ENCODE measurements at regions not wholly inside any gene's neighbourhood (a gene's known extent, or its start where the extent isn't known, plus 50 kb on each side); places are given as distances from the start of the nearest gene placed in this dataset.

DNA sequence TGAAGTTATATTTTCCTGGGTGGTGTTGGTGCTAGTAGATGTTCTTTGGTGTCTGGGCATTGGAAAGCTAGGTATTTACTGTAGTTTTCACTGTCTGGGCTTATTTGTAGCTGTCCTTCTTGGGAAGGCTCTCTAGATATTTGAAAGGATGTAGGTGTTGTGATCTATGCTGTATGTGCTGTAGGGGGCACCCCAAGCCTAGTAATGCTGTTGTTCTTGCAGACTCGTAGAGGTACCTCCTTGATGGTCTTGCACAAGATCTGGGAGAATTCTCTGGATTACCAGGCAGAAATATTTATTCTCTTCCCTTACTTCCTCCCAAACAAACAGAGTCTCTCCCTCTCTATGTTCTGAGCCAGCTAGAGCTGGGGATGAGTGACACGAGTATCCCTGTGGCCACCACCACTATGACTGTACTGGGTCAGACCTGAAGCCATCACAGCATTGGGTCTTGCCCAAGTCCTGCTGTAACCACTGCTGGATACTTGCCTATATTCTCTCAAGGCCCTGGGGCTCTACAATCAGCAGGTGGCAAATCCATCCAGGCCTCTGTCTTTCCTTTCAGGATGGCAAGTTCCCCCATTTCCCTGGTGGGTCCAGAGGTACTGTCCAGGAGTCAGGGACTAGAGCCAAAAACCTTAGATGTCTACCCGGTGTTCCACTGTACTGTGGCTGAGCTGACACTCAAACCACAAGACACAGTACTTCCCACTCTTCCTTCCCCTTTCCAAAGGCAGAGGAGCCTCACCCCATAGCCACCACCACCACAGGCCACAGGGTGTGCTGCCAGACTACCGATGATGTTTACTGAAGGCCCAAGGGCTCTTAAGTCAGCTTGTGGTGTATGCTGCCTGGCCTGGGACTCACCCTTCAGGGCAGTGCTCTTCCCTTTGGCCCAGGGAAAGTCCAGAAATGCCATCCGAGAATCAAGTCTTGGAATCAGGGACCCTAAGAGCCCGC lies 195.2 kb upstream of the DPPA4 start:
- peak; percentile 21 for DNase-seq (ENCODE audit: low read depth)

DNA sequence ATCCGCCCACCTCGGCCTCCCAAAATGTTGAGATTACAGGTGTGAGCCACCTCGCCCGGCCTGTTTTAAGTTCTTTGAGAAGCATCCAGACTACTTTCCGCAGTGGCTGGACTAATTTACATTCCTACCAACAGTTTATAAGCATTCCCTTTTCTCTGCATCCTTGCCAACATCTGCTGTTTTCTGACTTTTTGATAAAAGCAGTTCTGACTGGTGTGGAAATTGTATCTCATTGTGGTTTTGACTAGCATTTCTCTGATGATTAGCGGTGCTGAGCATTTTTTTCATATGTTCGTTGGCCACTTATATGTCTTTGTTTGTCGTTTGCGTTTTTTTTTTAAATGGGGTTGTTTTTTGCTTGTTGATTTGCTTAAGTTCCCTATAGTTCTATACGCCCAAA lies 208.4 kb upstream of the DPPA4 start:
- no peak for DNase-seq (ENCODE audit: low read depth)

DNA sequence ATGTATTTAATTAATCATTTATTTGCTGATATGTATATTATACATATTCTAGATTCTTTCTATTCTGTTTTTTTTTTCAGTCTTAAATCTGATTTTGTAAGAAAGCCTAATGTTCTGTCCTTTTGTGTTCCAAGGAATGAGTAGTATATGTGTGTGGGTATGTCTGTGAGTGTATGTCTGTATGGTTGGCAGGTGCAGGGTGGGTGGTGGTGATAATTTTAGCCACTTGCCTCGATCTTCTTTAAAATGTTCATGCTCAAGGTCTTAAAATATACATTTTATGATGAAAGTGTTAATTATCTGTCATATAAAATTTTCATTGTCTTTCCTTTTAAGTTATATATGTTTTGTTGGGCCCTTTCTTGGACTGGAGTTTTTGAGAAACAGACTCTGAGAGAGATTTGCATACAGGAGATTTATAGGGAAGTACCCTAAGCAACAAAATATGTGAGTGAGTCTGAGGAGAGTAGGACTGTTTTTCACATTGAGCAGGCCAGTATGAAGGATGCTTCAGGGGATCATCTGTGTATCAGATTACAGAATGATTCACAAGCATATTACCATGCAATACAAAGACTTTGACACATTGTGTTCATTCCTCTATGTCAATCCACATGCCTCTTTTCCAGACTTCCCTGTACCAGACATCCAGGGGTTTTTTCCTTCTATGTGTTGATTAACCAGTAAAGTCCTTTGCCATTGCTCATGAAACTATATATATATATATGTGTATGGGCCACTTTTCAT lies 211.0 kb upstream of the DPPA4 start:
- DNase-seq (ENCODE audit: low read depth): no peak

DNA sequence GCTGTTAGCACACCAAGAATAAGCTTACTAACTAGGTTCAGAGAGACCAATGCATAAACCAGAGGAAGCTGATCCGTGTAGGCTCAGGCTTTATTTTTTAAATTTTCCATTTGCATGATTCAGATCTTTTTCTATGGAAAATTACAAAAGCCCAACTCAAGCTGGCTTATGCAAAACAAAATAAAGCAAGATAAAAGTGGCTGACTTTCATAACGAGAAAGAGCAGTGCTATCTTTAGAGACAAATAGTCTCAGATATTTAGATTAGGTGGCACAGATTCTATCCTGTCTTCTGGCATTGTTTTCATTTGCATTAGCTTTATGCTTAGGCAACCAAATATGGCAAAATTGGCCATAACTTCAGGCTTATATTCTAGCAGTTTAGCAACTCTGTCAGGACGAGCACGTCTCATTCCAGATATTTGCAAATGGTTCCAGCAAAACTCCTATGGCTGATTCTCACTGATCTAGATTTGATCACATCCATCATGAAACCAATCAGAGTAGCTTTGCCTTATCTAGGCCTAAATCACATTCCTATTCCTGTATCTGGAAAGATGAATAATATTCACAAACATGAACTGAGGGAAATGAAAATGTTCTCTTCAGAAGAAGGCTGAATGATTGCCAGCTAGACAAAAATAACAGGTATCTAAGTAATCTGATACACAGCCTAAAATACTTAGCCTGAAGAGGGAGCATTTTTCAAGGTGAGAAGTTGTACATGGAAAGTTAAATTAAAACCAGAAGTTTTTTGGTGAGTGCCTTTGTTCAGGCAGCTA lies 216.4 kb upstream of the DPPA4 start:
- DNase-seq (ENCODE audit: low read depth): no peak

DNA sequence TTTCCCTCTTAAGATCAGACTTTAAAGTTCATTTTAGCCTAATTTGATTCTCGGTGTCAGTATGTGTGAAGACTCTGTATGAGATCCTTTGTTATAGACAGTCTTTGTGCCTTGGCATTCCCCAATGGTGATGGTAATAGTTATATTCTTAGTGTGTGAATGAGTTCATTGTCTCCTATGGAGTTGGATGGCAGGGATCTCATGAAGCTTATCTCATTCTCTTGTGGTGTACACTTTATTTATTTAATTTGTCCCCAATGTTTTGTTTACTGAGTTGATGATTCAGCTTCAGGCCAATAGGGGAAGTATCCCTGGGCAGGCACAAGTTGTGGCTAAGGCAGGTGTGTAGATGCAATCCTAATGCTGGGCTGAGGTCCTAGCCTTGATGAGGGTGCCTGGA lies 222.0 kb upstream of the DPPA4 start:
- no peak for DNase-seq (ENCODE audit: low read depth)

DNA sequence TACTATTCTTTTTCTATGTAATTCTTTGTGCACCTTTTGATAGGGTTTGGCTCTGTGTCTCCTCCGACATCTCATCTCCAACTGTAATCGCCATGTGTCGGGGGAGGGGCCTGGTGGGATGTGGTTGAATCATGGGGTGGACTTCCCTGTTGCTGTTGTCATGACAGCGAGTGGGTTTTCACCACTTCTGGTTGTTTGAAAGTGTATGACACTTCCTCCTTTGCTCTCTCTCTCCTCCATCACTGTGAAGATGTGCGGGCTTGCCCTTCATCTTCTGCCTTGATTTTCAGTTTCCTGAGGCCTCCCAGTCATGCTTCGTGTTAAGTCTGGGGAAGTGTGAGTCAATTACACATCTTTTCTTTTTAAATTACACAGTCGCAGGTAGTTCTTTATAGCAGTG lies 225.8 kb upstream of the DPPA4 start:
- DNase-seq (ENCODE audit: low read depth): peak; percentile 4

DNA sequence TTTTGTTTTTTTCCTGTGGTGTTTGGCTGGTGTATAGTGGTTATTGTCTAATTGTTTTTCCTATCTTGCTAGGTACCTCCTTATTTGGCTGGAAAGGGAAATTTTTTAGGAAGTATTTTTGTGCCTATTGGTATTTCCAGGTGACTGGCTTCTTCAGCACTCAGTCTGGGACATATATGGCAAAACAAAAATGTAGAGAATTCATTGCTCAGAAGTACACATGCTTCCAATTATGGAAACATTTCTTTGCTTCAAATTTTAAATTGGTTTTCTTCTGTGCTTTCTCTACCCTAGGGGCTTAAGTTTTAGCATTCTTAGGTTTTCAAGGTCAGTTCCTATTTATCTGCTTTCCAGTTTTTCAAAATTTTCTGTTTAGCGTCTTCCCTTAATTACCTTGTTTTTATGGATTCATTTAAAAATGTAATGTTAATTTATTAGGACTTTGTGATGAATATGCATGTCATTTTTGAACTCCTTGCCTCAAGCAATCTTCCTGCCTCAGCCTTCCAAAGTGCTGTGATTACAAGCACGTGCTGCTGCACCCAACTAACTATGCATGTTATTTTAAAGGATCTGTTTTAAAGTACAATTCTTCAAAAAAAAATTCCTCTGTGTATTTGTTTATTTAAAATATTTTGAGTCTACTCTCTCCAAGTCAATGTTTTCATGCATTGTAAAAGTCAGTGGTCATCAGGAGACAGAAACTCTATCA lies 231.9 kb upstream of the DPPA4 start:
- no peak for DNase-seq (ENCODE audit: low read depth)

DNA sequence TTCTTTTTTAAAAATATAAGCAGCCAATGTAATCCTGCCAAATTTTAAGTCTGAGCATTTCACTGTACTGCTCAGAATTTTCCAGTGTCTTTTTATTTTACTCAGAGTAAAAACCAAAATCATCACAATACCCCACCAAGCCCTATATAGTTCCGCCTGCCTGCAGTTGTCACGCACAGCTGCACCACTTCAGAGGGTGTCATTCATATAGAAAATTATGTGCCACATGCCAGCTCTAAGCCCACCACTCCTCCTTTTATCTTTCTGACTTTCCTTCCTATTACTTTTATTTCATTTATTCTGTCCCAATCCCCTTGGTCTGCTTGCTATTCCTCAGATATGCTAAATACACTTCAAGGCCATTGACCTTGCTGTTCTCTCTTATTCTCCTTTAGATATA lies 233.1 kb upstream of the DPPA4 start:
- no peak for DNase-seq (ENCODE audit: low read depth)

DNA sequence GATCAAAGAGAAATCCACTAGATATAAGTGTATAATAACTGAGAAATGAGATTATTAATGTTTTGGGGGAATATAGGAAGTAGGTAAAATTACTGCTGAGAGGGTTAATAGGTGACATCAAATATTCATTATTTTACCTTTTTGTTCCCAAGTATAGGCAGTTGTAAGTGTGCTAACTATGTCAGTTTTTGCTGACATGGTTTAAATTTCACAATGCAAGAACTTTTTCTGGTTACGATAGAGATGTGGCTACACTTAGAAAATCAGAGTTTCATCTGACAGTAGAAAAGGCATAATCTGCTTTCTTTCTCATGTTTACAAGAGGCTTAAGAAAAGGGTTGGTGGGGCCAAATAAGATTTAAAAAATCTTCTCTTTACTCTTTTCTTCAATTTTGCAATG lies 235.0 kb upstream of the DPPA4 start:
- DNase-seq (ENCODE audit: low read depth): no peak

DNA sequence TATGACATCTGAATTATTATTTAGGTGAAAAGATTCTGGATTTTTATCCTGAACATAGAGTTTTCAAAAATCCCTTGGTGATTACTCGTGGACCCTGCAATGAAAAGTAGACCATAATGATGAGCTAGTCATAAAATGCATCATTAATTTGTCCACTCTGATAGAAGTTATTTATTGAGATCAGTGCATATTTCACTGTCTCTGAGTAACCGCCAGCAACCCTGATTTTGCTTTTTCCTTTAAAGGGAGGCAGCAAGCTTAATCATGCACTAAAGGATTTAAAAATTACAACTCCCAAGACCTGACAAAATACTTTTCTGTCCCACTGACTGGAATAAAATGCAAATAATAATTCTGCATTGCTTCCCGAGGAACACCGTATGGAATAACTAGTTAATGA lies 259.6 kb upstream of the DPPA4 start:
- no peak for DNase-seq (ENCODE audit: low read depth)

DNA sequence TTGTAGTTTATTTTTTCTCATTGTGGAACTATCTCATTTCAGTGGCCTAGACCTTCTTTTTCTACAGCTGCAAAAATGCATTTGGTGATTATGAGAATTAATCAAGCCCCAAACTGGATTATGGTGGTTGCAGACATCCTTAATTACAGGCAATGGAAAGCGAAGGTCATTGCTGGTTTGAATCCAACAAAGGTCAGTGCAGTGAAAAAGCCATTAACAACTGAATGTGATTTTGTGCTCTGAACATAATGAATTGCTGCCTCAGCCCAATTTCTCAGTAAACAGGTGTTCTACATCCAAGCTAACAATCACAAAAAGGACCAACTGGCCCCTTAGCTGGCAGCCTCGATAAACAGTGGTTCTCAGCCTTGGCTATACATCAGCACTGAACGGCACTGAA lies 260.1 kb upstream of the DPPA4 start:
- no peak for DNase-seq (ENCODE audit: low read depth)

DNA sequence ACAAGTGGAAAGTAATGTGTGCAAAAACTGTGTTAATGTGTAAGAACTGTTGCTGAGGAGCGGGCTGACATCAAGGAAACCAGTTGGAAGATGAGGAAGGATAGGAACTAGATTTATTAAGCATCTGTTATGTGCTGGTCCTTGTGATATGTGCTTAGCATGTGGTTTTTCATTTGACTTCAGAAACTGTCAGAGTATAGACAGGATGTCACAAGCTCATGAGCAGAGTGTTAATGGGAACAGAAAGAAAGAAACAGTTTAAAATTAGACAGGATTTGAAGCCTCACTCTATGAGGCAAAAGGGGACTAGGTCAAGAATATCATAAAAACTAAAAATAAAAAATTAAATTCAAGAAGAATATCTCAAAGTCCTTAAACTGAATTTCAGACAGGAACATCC lies 270.6 kb upstream of the DPPA4 start:
- DNase-seq (ENCODE audit: low read depth): no peak

DNA sequence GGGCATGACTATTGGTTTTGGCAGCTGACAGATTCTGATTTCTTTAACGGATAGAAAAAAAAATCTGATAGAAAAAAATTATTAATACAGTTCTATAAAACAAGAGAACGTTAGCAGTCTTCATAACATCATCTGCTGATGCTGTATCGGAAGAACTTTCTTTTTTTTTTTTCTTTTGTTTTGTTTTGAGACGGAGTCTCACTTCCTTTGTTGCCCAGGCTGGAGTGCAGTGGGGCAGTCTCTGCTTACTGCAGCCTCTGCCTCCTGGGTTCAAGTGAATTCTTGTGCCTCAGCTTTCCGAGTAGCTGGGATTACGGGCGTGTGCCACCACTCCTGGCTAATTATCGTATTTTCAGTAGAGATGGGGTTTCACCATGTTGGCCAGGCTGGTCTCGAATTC lies 271.2 kb upstream of the DPPA4 start:
- no peak for DNase-seq (ENCODE audit: low read depth)

DNA sequence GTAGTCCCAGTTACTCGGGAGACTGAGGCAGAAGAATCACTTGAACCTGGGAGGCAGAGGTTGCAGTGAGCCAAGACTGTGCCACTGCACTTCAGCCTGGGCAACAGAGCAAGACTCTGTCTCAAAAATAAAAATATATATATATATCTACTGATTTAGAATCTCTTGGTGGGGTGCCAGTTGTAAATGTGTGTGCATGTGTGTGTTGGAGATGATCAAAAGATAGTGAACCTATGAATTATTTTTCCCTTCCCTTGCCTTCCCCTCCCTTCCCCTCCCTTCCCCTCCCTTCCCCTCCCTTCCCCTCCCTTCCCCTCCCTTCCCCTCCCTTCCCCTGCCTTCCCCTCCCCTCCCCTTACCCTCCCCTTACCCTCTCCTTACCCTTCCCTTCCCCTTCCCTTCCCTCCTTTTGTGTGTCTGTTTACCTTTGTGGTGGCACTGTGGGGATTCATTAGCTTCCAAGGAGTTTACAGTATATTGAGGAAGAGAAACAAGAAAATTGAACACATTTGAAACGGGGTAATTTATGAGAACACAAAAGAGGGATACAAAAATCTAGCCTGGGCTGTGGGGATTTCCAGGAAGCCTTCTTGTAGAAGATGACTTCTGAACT lies 281.5 kb upstream of the DPPA4 start:
- no peak for DNase-seq (ENCODE audit: low read depth)

DNA sequence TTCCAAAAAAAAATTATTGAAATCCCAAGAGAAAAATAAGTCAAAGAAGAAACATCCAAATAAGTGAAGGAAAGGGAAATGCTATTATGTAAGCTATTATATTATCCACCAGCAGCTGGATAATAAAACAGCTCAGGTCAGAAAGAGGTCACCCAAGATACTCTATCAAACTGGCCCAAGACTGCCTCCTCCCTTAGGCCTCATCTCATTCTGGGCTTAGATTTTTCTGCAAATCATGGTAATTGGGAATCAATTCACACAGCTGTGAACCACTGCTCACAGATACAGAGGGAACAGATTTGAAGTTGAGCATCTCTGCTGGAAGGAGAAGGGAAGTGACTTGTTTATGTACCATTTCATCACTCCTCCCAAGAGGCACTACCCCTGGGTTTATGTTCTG lies 294.6 kb upstream of the DPPA4 start:
- no peak for DNase-seq (ENCODE audit: low read depth)

DNA sequence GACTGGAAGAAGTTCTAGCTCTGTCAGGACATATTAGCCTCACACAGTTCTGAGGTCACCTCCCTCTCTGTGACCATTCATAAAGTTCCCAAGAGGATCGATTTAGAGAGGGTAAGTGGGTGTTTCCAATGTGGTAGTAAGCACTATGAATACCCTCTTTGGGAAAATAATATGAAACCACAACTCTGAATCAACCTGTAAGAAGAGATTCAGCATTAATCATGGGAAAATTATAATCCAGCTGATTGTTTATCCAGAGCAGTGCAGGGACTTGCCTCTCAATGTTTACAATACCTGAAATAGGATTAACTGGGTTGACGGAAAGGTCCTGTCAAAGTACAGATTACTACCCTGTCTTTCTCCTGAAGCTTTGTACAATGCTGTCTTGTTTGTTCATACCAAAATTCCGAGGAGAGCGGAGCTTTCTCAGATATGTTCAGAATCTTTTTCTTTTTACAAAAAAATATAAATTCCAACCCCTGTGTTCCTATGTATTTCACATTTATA lies 302.9 kb upstream of the DPPA4 start:
- DNase-seq (ENCODE audit: low read depth): no peak

DNA sequence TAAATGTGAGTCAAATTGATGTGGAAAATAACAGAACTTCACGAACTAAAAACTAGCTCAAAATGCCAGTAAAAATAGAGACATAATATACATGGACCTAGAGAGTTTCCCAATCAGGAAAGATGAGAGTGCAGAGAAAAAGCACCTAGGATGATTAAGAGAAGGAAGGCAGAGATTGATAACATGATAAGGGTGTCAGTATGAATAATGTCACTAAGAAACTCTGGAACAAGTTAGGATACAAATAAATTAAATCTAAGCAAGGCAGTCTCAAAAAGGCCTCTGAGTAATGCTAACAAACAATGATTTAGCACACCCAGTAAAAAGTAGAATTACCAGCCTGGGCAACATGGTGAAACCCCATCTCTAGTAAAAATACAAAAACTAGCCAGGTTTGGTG lies 304.7 kb upstream of the DPPA4 start:
- no peak for DNase-seq (ENCODE audit: low read depth)

DNA sequence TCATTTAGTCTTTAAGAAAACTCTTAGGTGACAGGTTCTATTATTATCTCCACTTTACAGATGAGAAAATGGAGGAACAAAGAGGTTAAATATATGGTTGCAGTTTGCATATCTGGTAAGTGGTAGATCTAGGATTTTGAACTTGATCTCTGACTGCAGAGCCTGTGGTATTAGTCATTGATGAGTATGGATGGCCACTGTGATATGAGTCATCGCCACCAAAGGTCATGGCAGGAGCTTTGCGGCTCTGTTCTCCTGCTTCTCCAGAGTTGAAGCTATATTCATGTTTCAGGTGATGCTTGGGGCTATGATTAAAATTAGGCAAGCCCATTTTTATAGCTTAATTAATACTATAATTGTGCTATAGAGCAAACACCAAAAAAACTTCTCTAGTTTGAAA lies 306.2 kb upstream of the DPPA4 start:
- no peak for DNase-seq (ENCODE audit: low read depth)

DNA sequence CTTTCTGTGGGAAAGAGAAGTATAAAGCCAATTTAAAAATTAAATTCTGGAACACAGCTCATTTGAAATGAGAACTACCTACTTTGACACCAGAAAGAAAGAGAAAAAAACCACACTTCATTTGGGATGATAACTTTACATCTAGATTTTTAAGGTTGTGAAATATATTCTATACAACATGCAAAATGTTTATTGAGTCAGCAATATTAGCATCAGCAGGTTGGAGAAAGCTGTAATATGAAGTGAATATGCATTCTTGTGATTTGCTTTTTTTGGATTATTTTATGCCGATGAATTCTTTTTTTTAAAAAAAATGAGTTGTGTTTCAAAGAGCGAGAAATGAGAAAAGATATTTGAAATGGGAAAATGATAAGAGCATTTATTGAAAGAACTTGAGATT lies 307.0 kb upstream of the DPPA4 start:
- no peak for DNase-seq (ENCODE audit: low read depth)

DNA sequence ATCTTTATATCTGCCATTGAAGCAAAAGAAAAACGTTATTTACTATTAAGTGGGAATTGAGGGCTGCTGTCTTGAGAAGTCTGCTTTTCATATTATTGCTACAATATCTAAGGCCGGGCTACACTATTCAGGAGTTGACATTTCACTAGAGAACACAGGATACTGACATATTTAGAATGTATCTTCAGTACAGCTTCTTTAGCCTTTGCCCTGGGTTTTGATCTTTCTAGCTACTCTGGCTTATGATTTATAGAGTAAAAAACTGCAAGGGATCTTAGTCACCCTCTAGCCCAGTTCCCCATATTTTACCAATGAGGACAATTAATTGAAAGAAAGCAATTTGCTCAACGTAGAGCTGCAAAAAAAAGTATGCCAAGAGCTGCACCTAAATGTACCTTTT lies 307.4 kb upstream of the DPPA4 start:
- DNase-seq (ENCODE audit: low read depth): no peak

DNA sequence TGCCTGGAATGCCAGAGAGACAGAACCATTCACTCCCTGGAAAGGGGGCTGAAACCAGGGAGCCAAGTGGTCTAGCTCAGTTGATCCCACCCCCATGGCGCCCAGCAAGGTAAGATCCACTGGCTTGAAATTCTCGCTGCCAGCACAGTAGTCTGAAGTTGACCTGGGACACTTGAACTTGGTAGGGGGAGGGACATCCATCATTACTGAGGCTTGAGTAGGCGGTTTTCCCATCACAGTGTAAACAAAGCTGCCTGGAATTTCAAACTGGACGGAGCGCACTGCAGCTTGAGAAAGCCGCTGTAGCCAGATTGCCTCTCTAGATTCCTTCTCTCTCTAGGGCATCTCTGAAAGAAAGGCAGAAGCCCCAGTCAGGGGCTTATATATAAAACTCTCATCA lies 310.7 kb upstream of the DPPA4 start:
- DNase-seq (ENCODE audit: low read depth): no peak
